ENCODE measurements at regions not wholly inside any gene's neighbourhood (a gene's known extent, or its start where the extent isn't known, plus 50 kb on each side); places are given as distances from the start of the nearest gene placed in this dataset.

- no peak for TF ChIP-seq CTCF (IDR thresholded peaks at IDR 0.05; ENCODE audit: insufficient read depth, low read length)
- no peak overlapping the region for H3K4me3 ChIP-seq (ENCODE audit: low read depth, low read length)
- DNase-seq (ENCODE audit: low read depth): no peak
Measured at GRCh38 chrX:10329984-10330383, 173.2 kb downstream of the CLCN4 start.

GRCh38 chrX:10341309-10341708 lies 184.5 kb downstream of the CLCN4 start:
- no peak for DNase-seq (ENCODE audit: low read depth)
- TF ChIP-seq CTCF (IDR thresholded peaks at IDR 0.05; ENCODE audit: insufficient read depth, low read length): no peak
- no peak overlapping the region for H3K4me3 ChIP-seq (ENCODE audit: low read depth, low read length)

- DNase-seq (ENCODE audit: low read depth): no peak
- TF ChIP-seq CTCF (IDR thresholded peaks at IDR 0.05; ENCODE audit: insufficient read depth, low read length): no peak
Measured at GRCh38 chrX:10350221-10350620, 193.4 kb downstream of the CLCN4 start.

GRCh38 chrX:10350981-10351380 lies 194.2 kb downstream of the CLCN4 start:
- H3K4me3 ChIP-seq (ENCODE audit: low read depth, low read length): no peak overlapping the region
- DNase-seq (ENCODE audit: low read depth): peak; percentile 16
- TF ChIP-seq CTCF (IDR thresholded peaks at IDR 0.05; ENCODE audit: insufficient read depth, low read length): no peak

More at GRCh38 chrX:10350221-10350620, 193.4 kb downstream of the CLCN4 start:
- no peak overlapping the region for H3K4me3 ChIP-seq (ENCODE audit: low read depth, low read length)

- no peak for TF ChIP-seq CTCF (IDR thresholded peaks at IDR 0.05; ENCODE audit: insufficient read depth, low read length)
- H3K4me3 ChIP-seq (ENCODE audit: low read depth, low read length): no peak overlapping the region
- DNase-seq (ENCODE audit: low read depth): no peak
Measured at GRCh38 chrX:10352536-10352935, 195.8 kb downstream of the CLCN4 start.

GRCh38 chrX:10356979-10357378 lies 200.2 kb downstream of the CLCN4 start:
- TF ChIP-seq CTCF (IDR thresholded peaks at IDR 0.05; ENCODE audit: insufficient read depth, low read length): no peak
- DNase-seq (ENCODE audit: low read depth): peak; percentile 1
- H3K4me3 ChIP-seq (ENCODE audit: low read depth, low read length): no peak overlapping the region

- no peak for TF ChIP-seq CTCF (IDR thresholded peaks at IDR 0.05; ENCODE audit: insufficient read depth, low read length)
- no peak overlapping the region for H3K4me3 ChIP-seq (ENCODE audit: low read depth, low read length)
- no peak for DNase-seq (ENCODE audit: low read depth)
Measured at GRCh38 chrX:10358958-10359357, 202.2 kb downstream of the CLCN4 start.
